Right atrium auricular region (tissue), 2 donors: ENCODE measurements at regions not wholly inside any gene's neighbourhood (a gene's known extent, or its start where the extent isn't known, plus 50 kb on each side); places are given as distances from the start of the nearest gene placed in this dataset.

Source experiments
- DNase-seq: peaks from one replicate; pipeline ENCODE4 v3.0.0-alpha.2; 2019; ENCODE audit warnings: low spot score
- H3K27ac ChIP-seq, 2 donors: fragments of 200-600 bp; sonication (generic); 1 replicate in 1 of 2; 2 replicates in 1 of 2; pipeline ENCODE4 v1.5.1; 2016 to 2019
- H3K27me3 ChIP-seq, 2 donors: fragments of 200-600 bp; sonication (generic); one replicate each; pipeline versions ENCODE4 v1.5.1 to v1.6.0; 2017 to 2019
- H3K36me3 ChIP-seq: fragments of 200-600 bp; sonication (generic); one replicate; pipeline ENCODE4 v1.5.1; 2016
- H3K4me1 ChIP-seq, 2 donors: fragments of 200-600 bp; sonication (generic); one replicate each; pipeline versions ENCODE4 v1.5.1 to v1.6.0; 2017 to 2019
- H3K4me3 ChIP-seq, 2 donors: fragments of 200-600 bp; sonication (generic); 1 replicate in 1 of 2; 2 replicates in 1 of 2; pipeline ENCODE4 v1.5.1; 2017 to 2019; ENCODE audit warnings: mild to moderate bottlenecking in 1 of 2, moderate library complexity in 1 of 2
- H3K9me3 ChIP-seq, 2 donors: fragments of 200-600 bp; sonication (generic); one replicate each; pipeline ENCODE4 v1.5.1; 2019
- CTCF ChIP-seq, 2 donors: fragments of 200-600 bp; sonication (generic); IDR thresholded peaks; one replicate each; pipeline ENCODE4 v1.5.1; 2019; ENCODE audit warnings: antibody characterized with exemption in 2 of 2

- no peaks in the 10 kb centered on the region for H3K9me3 ChIP-seq
- no peaks in the 10 kb centered on the region for H3K4me1 ChIP-seq
- no peak for DNase-seq
- H3K4me3 ChIP-seq: no peak overlapping the region
- H3K36me3 ChIP-seq: no peaks in the 10 kb centered on the region
- TF ChIP-seq CTCF (IDR thresholded peaks at IDR 0.05): no peak
- H3K27me3 ChIP-seq: no peaks in the 10 kb centered on the region
- no peak overlapping the region for H3K27ac ChIP-seq
Observed at GRCh38 chr4:110953191-110953590, 330.3 kb upstream of the PITX2 start.

- no peak for TF ChIP-seq CTCF (IDR thresholded peaks at IDR 0.05)
- Histone ChIP-seq H3K9me3 (no peaks in the 10 kb centered on the region), H3K4me1 (no peaks in the 10 kb centered on the region), H3K4me3 (no peak overlapping the region), H3K27me3 (no peaks in the 10 kb centered on the region), H3K36me3 (no peaks in the 10 kb centered on the region), H3K27ac (no peak overlapping the region)
- DNase-seq: no peak
Observed at GRCh38 chr4:110953898-110954297, 331.0 kb upstream of the PITX2 start.

- no peaks in the 10 kb centered on the region for H3K27me3 ChIP-seq
- no peak overlapping the region for H3K4me3 ChIP-seq
- H3K36me3 ChIP-seq: no peaks in the 10 kb centered on the region
- no peaks in the 10 kb centered on the region for H3K4me1 ChIP-seq
- no peak for DNase-seq
- no peaks in the 10 kb centered on the region for H3K9me3 ChIP-seq
- no peak overlapping the region for H3K27ac ChIP-seq
- TF ChIP-seq CTCF (IDR thresholded peaks at IDR 0.05): no peak
Observed at GRCh38 chr4:110955748-110956147, 332.9 kb upstream of the PITX2 start.

GRCh38 chr4:110959041-110959643, 336.3 kb upstream of the PITX2 start:
- Histone ChIP-seq H3K4me3 (no peak overlapping the region), H3K27me3 (no peaks in the 10 kb centered on the region), H3K36me3 (no peaks in the 10 kb centered on the region), H3K4me1 (no peaks in the 10 kb centered on the region), H3K27ac (no peak overlapping the region), H3K9me3 (no peaks in the 10 kb centered on the region)
- TF ChIP-seq CTCF (IDR thresholded peaks at IDR 0.05): peak in 1 of 2 donors; percentile 47
- DNase-seq: no peak

GRCh38 chr4:110961066-110961465, 338.2 kb upstream of the PITX2 start:
- no peak for DNase-seq
- no peak for TF ChIP-seq CTCF (IDR thresholded peaks at IDR 0.05)
- Histone ChIP-seq H3K4me3 (no peak overlapping the region), H3K27ac (no peak overlapping the region), H3K36me3 (no peaks in the 10 kb centered on the region), H3K4me1 (no peaks in the 10 kb centered on the region), H3K9me3 (no peaks in the 10 kb centered on the region), H3K27me3 (no peaks in the 10 kb centered on the region)

GRCh38 chr4:110962616-110963015, 339.7 kb upstream of the PITX2 start:
- no peaks in the 10 kb centered on the region for H3K27me3 ChIP-seq
- no peaks in the 10 kb centered on the region for H3K36me3 ChIP-seq
- no peaks in the 10 kb centered on the region for H3K9me3 ChIP-seq
- no peaks in the 10 kb centered on the region for H3K4me1 ChIP-seq
- no peak for TF ChIP-seq CTCF (IDR thresholded peaks at IDR 0.05)
- no peak overlapping the region for H3K27ac ChIP-seq
- no peak overlapping the region for H3K4me3 ChIP-seq
- no peak for DNase-seq
